ENCODE measurements at regions not wholly inside any gene's neighbourhood (a gene's known extent, or its start where the extent isn't known, plus 50 kb on each side); places are given as distances from the start of the nearest gene placed in this dataset.
A peak's percentile ranks its signal among the peaks of the same experiment; 100 is the strongest.
"Not testable (repeated sequence)": the region's sequence is repeated elsewhere in the genome, so short reads cannot be mapped to it uniquely, and the experiment has no call there.

GRCh38 chrX:77114501-77114900, 332.7 kb upstream of the FGF16 start:
- H3K27ac Mint-ChIP-seq: no peak overlapping the region
- H3K4me3 Mint-ChIP-seq: no peak overlapping the region
- no peaks in the 10 kb centered on the region for H3K27me3 Mint-ChIP-seq (ENCODE audit: low read depth)
- H3K4me1 Mint-ChIP-seq: no peaks in the 10 kb centered on the region
- peaks cover 50% of the 10 kb centered on the region for H3K9me3 Mint-ChIP-seq
- no peak for DNase-seq (ENCODE audit: low spot score in 2 of 2, unreplicated experiment in 2 of 2)
- TF ChIP-seq CTCF (IDR thresholded peaks at IDR 0.05; ENCODE audit: unreplicated experiment): no peak
- no peaks in the 10 kb centered on the region for H3K36me3 Mint-ChIP-seq

GRCh38 chrX:77118686-77119085, 328.5 kb upstream of the FGF16 start:
- Mint-ChIP-seq H3K4me3 (no peak overlapping the region), H3K27ac (no peak overlapping the region), H3K36me3 (no peaks in the 10 kb centered on the region), H3K9me3 (peaks cover 53% of the 10 kb centered on the region), H3K27me3 (ENCODE audit: low read depth) (no peaks in the 10 kb centered on the region), H3K4me1 (no peaks in the 10 kb centered on the region)
- no peak for DNase-seq (ENCODE audit: low spot score in 2 of 2, unreplicated experiment in 2 of 2)
- no peak for TF ChIP-seq CTCF (IDR thresholded peaks at IDR 0.05; ENCODE audit: unreplicated experiment)

- Mint-ChIP-seq H3K27ac (no peak overlapping the region), H3K27me3 (ENCODE audit: low read depth) (no peaks in the 10 kb centered on the region), H3K4me3 (no peak overlapping the region), H3K9me3 (peaks cover 46% of the 10 kb centered on the region), H3K4me1 (no peaks in the 10 kb centered on the region), H3K36me3 (no peaks in the 10 kb centered on the region)
- no peak for TF ChIP-seq CTCF (IDR thresholded peaks at IDR 0.05; ENCODE audit: unreplicated experiment)
- no peak for DNase-seq (ENCODE audit: low spot score in 2 of 2, unreplicated experiment in 2 of 2)
Observed at GRCh38 chrX:77119706-77120105, 327.5 kb upstream of the FGF16 start.

- not testable (repeated sequence) for H3K27ac Mint-ChIP-seq; H3K27me3 Mint-ChIP-seq (ENCODE audit: low read depth); H3K4me1 Mint-ChIP-seq; H3K36me3 Mint-ChIP-seq; DNase-seq (ENCODE audit: low spot score in 2 of 2, unreplicated experiment in 2 of 2); H3K4me3 Mint-ChIP-seq
- H3K9me3 Mint-ChIP-seq: peaks cover 58% of the 10 kb centered on the region
Observed at GRCh38 chrX:77123917-77124316, 323.3 kb upstream of the FGF16 start.

GRCh38 chrX:77127571-77127970, 319.6 kb upstream of the FGF16 start:
- H3K27ac Mint-ChIP-seq; H3K36me3 Mint-ChIP-seq; H3K4me3 Mint-ChIP-seq; H3K4me1 Mint-ChIP-seq; H3K27me3 Mint-ChIP-seq (ENCODE audit: low read depth); DNase-seq (ENCODE audit: low spot score in 2 of 2, unreplicated experiment in 2 of 2): not testable (repeated sequence)
- H3K9me3 Mint-ChIP-seq: peaks cover 54% of the 10 kb centered on the region

- Mint-ChIP-seq H3K9me3 (peaks cover 59% of the 10 kb centered on the region), H3K27me3 (ENCODE audit: low read depth) (no peaks in the 10 kb centered on the region), H3K4me1 (no peaks in the 10 kb centered on the region), H3K36me3 (no peaks in the 10 kb centered on the region), H3K4me3 (no peak overlapping the region), H3K27ac (no peak overlapping the region)
- DNase-seq (ENCODE audit: low spot score in 2 of 2, unreplicated experiment in 2 of 2): no peak
- TF ChIP-seq CTCF (IDR thresholded peaks at IDR 0.05; ENCODE audit: unreplicated experiment): no peak
Observed at GRCh38 chrX:77143907-77144306, 303.3 kb upstream of the FGF16 start.

GRCh38 chrX:77160301-77160700, 286.9 kb upstream of the FGF16 start:
- TF ChIP-seq CTCF (IDR thresholded peaks at IDR 0.05; ENCODE audit: unreplicated experiment): peak; percentile 13
- Mint-ChIP-seq H3K27ac (no peak overlapping the region), H3K4me3 (no peak overlapping the region), H3K4me1 (no peaks in the 10 kb centered on the region), H3K9me3 (peaks cover 83% of the 10 kb centered on the region), H3K36me3 (no peaks in the 10 kb centered on the region), H3K27me3 (ENCODE audit: low read depth) (no peaks in the 10 kb centered on the region)
- no peak for DNase-seq (ENCODE audit: low spot score in 2 of 2, unreplicated experiment in 2 of 2)

All from mesothelial cell of epicardium (in vitro differentiated cells).